ENCODE measurements at regions not wholly inside any gene's neighbourhood (a gene's known extent, or its start where the extent isn't known, plus 50 kb on each side); places are given as distances from the start of the nearest gene placed in this dataset.

DNA sequence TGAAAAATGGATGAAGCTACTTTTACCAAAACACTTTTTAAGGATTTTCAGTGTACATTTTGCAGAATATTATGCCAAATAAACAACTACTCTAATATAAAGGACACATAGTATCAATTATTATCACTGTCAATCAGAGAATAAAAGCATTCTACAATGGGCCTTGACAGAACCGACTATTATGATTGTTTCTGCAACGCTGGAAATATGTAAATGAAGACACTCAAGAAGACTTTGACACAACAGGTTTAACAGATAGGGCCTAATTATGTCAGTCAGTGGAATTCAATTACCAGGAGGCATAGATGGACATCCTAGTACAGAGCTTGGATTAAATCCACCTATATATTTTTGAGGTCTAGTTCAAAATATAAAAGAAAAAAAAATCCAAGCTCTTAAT is 58.7 kb upstream of the SOX5 start:
- Histone ChIP-seq H3K36me3 (no peaks in the 10 kb centered on the region), H3K4me3 (no peak overlapping the region), H3K4me1 (no peaks in the 10 kb centered on the region), H3K27ac (no peak overlapping the region), H3K9me3 (no peaks in the 10 kb centered on the region), H3K27me3 (no peaks in the 10 kb centered on the region)
- TF ChIP-seq POLR2AphosphoS5 (IDR thresholded peaks at IDR 0.05) (no peak), POLR2A (IDR thresholded peaks at IDR 0.05) (no peak)
- TF ChIP-seq, protein P1, sequence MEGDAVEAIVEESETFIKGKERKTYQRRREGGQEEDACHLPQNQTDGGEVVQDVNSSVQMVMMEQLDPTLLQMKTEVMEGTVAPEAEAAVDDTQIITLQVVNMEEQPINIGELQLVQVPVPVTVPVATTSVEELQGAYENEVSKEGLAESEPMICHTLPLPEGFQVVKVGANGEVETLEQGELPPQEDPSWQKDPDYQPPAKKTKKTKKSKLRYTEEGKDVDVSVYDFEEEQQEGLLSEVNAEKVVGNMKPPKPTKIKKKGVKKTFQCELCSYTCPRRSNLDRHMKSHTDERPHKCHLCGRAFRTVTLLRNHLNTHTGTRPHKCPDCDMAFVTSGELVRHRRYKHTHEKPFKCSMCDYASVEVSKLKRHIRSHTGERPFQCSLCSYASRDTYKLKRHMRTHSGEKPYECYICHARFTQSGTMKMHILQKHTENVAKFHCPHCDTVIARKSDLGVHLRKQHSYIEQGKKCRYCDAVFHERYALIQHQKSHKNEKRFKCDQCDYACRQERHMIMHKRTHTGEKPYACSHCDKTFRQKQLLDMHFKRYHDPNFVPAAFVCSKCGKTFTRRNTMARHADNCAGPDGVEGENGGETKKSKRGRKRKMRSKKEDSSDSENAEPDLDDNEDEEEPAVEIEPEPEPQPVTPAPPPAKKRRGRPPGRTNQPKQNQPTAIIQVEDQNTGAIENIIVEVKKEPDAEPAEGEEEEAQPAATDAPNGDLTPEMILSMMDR (IDR thresholded peaks at IDR 0.05): no peak
- DNase-seq (ENCODE audit: low spot score in 2 of 2): no peak
- intact Hi-C loops (cut with DNase I; ENCODE audit: low total_unique reads): no loop called here

Data from breast epithelium (tissue), 4 donors.